HepG2 (cell line): ENCODE measurements at regions not wholly inside any gene's neighbourhood (a gene's known extent, or its start where the extent isn't known, plus 50 kb on each side); places are given as distances from the start of the nearest gene placed in this dataset.

ENCODE experiments used
- ATAC-seq: fragments of 200-7000 bp; cut with Tn5 transposase; 3 replicates; pipeline ENCODE4 v1.9.1; 2020; ENCODE audit warnings: mild to moderate bottlenecking, moderate library complexity
- BruUV-seq: library from RNA; stranded (reverse); fragments of 400-500 nt; replicated peaks from 2 replicates; lab custom pipeline; 2021; lab: Mats Ljungman, UMichigan
- CTCF ChIA-PET: fragments of 300-600 bp; formaldehyde crosslinking; extraction: SDS; loops from one replicate; lab custom pipeline; 2021; ENCODE audit warnings: low total read pairs, inconsistent platforms, low intra/inter-chr PET ratio; lab: Yijun Ruan, JAX
- POLR2A ChIA-PET: fragments of 350-600 bp; sonication (Branson Sonifier 250); formaldehyde crosslinking; loops from one replicate; lab custom pipeline; 2020; ENCODE audit warnings: antibody characterized with exemption, inconsistent platforms; lab: Yijun Ruan, JAX
- DNase-seq: peaks from one replicate; pipeline ENCODE4 v3.0.0-alpha.2; 2015; ENCODE audit warnings: low spot score
- FAIRE-seq: peaks from 3 replicates; lab custom pipeline; 2011; peaks lifted over from hg19 to GRCh38; lab: Jason Lieb, UNC
- H2AFZ ChIP-seq: one replicate; pipeline ENCODE4 v1.6.1; 2011; ENCODE audit warnings: low read length, inconsistent platforms
- H3K27ac ChIP-seq: fragments of 300-600 bp; 3 replicates; pipeline ENCODE4 v1.8.0; 2011; ENCODE audit warnings: mixed run types, mild to moderate bottlenecking, mixed read lengths, low read length, inconsistent platforms; ENCODE audit not compliant: insufficient read depth; ENCODE audit errors: extremely low read length
- H3K27me3 ChIP-seq, 2 experiments: fragments of 200-600 bp in 1 of 2; 2 replicates in 1 of 2; 3 replicates in 1 of 2; pipeline versions ENCODE4 v1.6.0 to v1.8.0; 2011; ENCODE audit warnings: low read length in 2 of 2, mild to moderate bottlenecking in 2 of 2, moderate library complexity in 2 of 2, inconsistent platforms in 1 of 2; ENCODE audit not compliant: insufficient read depth in 2 of 2, control insufficient read depth in 1 of 2
- H3K36me3 ChIP-seq, 2 experiments: fragments of 200-600 bp in 1 of 2; replicated peaks in 1 of 2; 2 replicates in 1 of 2; 3 replicates in 1 of 2; pipeline versions ENCODE4 v1.5.1 to v1.8.0; 2011; ENCODE audit warnings: low read length in 2 of 2, inconsistent platforms in 1 of 2; ENCODE audit not compliant: insufficient read depth in 2 of 2, control insufficient read depth in 1 of 2
- H3K4me1 ChIP-seq: 2 replicates; pipeline ENCODE4 v1.5.1; 2012; ENCODE audit warnings: low read length, inconsistent platforms; ENCODE audit not compliant: insufficient read depth
- H3K4me2 ChIP-seq: 2 replicates; pipeline ENCODE4 v1.6.0; 2011; ENCODE audit warnings: low read depth, low read length, inconsistent platforms
- H3K4me3 ChIP-seq, 3 experiments: fragments of 200-600 bp in 1 of 3; sonication (generic), shearing (Covaris generic) in 1 of 3; replicated peaks in 1 of 3; 2 replicates each; pipeline ENCODE4 v1.5.1; 2011 to 2016; ENCODE audit warnings: low read length in 3 of 3, inconsistent platforms in 2 of 3, low read depth in 2 of 3, mild to moderate bottlenecking in 2 of 3, control low read depth in 1 of 3, mixed read lengths in 1 of 3; ENCODE audit not compliant: insufficient read depth in 1 of 3
- H3K79me2 ChIP-seq: one replicate; pipeline ENCODE4 v1.6.1; 2011; ENCODE audit warnings: low read length, inconsistent platforms; ENCODE audit not compliant: insufficient read depth
- H3K9ac ChIP-seq: 2 replicates; pipeline ENCODE4 v1.6.0; 2011; ENCODE audit warnings: mild to moderate bottlenecking, low read depth, low read length, inconsistent platforms; ENCODE audit not compliant: insufficient read depth
- H3K9me3 ChIP-seq: 2 replicates; pipeline ENCODE4 v1.5.1; 2012; ENCODE audit warnings: mild to moderate bottlenecking, low read length
- H4K20me1 ChIP-seq: 2 replicates; pipeline ENCODE4 v1.6.0; 2011; ENCODE audit warnings: inconsistent platforms, mild to moderate bottlenecking, low read length, moderate library complexity; ENCODE audit not compliant: insufficient read depth
- DMTF1 ChIP-seq: sonication (generic); formaldehyde crosslinking; IDR thresholded peaks from 2 replicates; pipeline ENCODE4 v1.4.0; 2020; ENCODE audit warnings: mild to moderate bottlenecking, missing genetic modification reagents
- GABPA ChIP-seq, 2 experiments: IDR thresholded peaks; 2 replicates each; pipeline ENCODE4 v1.6.1; 2011 to 2016; ENCODE audit warnings: low read depth in 2 of 2, low read length in 1 of 2, missing biosample characterization in 1 of 2, missing genetic modification characterization in 1 of 2
- HNRNPK ChIP-seq: fragments of 200-400 bp; formaldehyde crosslinking; IDR thresholded peaks from 2 replicates; pipeline ENCODE4 v1.6.1; 2018; ENCODE audit warnings: low read length, low read depth, moderate library complexity, mild to moderate bottlenecking; ENCODE audit not compliant: poor library complexity, severe bottlenecking
- MTF2 ChIP-seq: sonication (generic); formaldehyde crosslinking; IDR thresholded peaks from 2 replicates; pipeline ENCODE4 v1.5.0; 2020; ENCODE audit warnings: missing genetic modification reagents, borderline replicate concordance
- PLRG1 ChIP-seq: fragments of 450-650 bp; conservative IDR thresholded peaks from 2 replicates; pipeline ENCODE4 v1.6.1; 2016
- TEAD3 ChIP-seq: optimal IDR thresholded peaks from 2 replicates; pipeline ENCODE3; 2016; ENCODE audit warnings: borderline replicate concordance
- TFDP1 ChIP-seq: IDR thresholded peaks from 2 replicates; pipeline ENCODE4 v1.6.1; 2016; ENCODE audit warnings: missing compliant biosample characterization, missing genetic modification reagents, borderline replicate concordance
- TOE1 ChIP-seq: sonication (generic); formaldehyde crosslinking; IDR thresholded peaks from 2 replicates; pipeline ENCODE4 v1.4.0; 2020; ENCODE audit warnings: mild to moderate bottlenecking, missing genetic modification reagents
- TSC22D2 ChIP-seq: sonication (generic); formaldehyde crosslinking; IDR thresholded peaks from 2 replicates; pipeline ENCODE4 v1.5.1; 2020; ENCODE audit warnings: missing genetic modification reagents, mild to moderate bottlenecking, borderline replicate concordance
- ZNF556 ChIP-seq: sonication (generic); formaldehyde crosslinking; IDR thresholded peaks from 2 replicates; pipeline ENCODE4 v1.4.0; 2020; ENCODE audit warnings: mild to moderate bottlenecking, missing genetic modification reagents, borderline replicate concordance
- ZNF792 ChIP-seq: IDR thresholded peaks from 2 replicates; pipeline ENCODE4 v1.6.1; 2016
- ZNF83 ChIP-seq: sonication (generic); formaldehyde crosslinking; IDR thresholded peaks from 2 replicates; pipeline ENCODE4 v1.4.0; 2020; ENCODE audit warnings: missing genetic modification reagents, mild to moderate bottlenecking, borderline replicate concordance
- WGBS: methylation state at CpG from one replicate; pipeline ENCODE4 v1.1.6; 2017; ENCODE audit warnings: low lambda C conversion rate; 5-methylcytosine and 5-hydroxymethylcytosine counted together
- in situ Hi-C: cut with HindIII; loops from 2 replicates; pipeline ENCODE4 v1.10.0; 2017; ENCODE audit warnings: low pct_unique_long_range_greater_than_20kb; ENCODE audit not compliant: extremely low pct_ligation_motif_present
- intact Hi-C: fragments of 100-400 bp; cut with micrococcal nuclease; formaldehyde crosslinking; loops from one replicate; pipeline ENCODE4 v1.10.0; 2022; ENCODE audit not compliant: unreplicated experiment

DNA sequence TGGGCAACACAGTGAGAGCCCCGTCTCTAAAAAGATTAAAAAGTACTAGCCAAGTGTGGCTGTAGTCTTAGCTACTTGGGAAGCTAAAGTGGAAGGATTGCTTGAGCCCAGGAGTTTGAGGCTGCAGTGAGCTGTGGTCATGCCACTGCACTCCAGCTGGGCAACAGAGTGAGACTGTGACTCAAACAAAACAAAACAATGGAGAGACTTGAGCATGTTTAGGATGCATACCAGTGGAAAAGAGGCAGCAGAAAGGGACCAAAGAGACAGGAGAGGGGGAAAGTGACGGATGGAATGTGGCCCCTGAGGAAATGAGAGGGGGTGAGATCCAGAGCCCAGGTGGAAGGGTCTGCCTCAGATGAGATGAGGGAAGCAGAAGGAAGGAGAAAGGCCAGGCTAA lies 358.9 kb downstream of the RPS6KC1 start:
- in situ Hi-C loops = no loop called here
- no TSS peak for BruUV-seq
- peaks cover 9% of the 10 kb centered on the region; the same call in 1 of the 2 replicates for H3K9me3 ChIP-seq
- WGBS = 86% methylated on average over 2 of the region's 2 CpGs
- FAIRE-seq (no peak), DNase-seq (no peak), ATAC-seq (no peak)
- CTCF ChIA-PET = no interaction called here
- no peaks in the 10 kb centered on the region for H3K36me3 ChIP-seq
- TF ChIP-seq ZNF83 (no peak), MTF2 (no peak), TFDP1 (CRISPR knock-in tag) (no peak), TOE1 (CRISPR knock-in tag) (no peak), TSC22D2 (no peak), TEAD3 (CRISPR knock-in tag) (no peak), PLRG1 (no peak), DMTF1 (CRISPR knock-in tag) (no peak), ZNF556 (CRISPR knock-in tag) (no peak), ZNF792 (CRISPR knock-in tag) (no peak), GABPA (IDR thresholded peaks at IDR 0.05; ENCODE audit: low read depth, low read length) (no peak), GABPA (CRISPR knock-in tag; IDR thresholded peaks at IDR 0.05; ENCODE audit: low read depth) (no peak), HNRNPK (no peak)
- H3K27ac ChIP-seq = peak overlapping the region; percentile 20
- H3K4me1 ChIP-seq = peaks cover 36% of the 10 kb centered on the region
- intact Hi-C loops = no loop called here
- no peaks in the 10 kb centered on the region for H3K79me2 ChIP-seq
- no peak overlapping the region for H3K4me3 ChIP-seq
- no peak overlapping the region for H3K9ac ChIP-seq
- no peaks in the 10 kb centered on the region for H3K27me3 ChIP-seq
- H3K4me2 ChIP-seq = no peak overlapping the region
- no peak overlapping the region for H2AFZ ChIP-seq
- POLR2A ChIA-PET = no interaction called here
- H4K20me1 ChIP-seq = no peaks in the 10 kb centered on the region
